GM12872 (cell line): ENCODE measurements at regions not wholly inside any gene's neighbourhood (a gene's known extent, or its start where the extent isn't known, plus 50 kb on each side); places are given as distances from the start of the nearest gene placed in this dataset.

ENCODE experiments used
- CTCF ChIP-seq: IDR thresholded peaks from 3 replicates; pipeline ENCODE4 v1.5.1; 2011; ENCODE audit warnings: low read depth, mild to moderate bottlenecking, low read length, moderate library complexity; ENCODE audit not compliant: insufficient read depth

DNA sequence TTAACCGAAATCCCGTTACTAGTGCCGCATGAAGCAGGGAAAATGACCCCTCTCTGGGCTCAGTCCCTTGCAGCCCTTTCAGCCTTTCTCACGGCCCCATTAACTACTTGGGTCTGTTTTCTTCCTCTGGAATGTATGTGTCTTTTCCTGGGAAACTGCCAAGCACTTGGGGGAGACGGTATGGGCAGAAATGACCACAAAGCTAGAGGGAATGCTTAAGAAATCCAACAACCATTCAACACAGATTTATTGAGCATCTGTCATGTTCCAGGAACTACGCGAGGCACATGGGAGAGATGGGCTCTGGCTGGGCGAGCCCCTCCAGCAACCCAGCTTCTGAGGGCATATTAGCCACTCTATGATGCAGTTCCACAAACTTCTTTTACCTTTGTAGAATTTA is 462.6 kb downstream of the BUD13 start:
- TF ChIP-seq CTCF = no peak

- TF ChIP-seq CTCF = no peak
These were observed 463.3 kb downstream of the BUD13 start for GRCh38 chr11:116309446-116309845.

- no peak for TF ChIP-seq CTCF
These were observed 470.0 kb downstream of the BUD13 start for GRCh38 chr11:116302756-116303155.

DNA sequence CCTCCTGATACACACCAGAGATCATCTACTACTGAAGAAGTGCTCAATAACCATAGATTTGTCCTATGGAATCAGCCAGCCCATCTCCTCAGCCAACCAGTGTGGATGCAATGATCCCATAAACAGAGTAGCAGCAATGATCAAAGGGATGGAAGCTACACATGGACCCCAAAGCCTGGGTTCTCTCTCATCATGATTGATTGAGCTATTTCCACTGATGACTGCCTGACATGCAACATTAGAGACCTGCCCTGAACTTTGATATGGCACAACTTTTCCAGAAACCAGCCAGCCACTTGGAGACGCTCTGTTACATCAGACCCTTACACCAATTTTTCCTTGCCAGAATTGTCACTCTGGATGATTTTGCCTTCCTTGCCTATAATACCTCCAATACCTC is 471.6 kb downstream of the BUD13 start:
- TF ChIP-seq CTCF = no peak

- no peak for TF ChIP-seq CTCF
These were observed 472.6 kb downstream of the BUD13 start for GRCh38 chr11:116300232-116300631.

- no peak for TF ChIP-seq CTCF
These were observed 478.2 kb downstream of the BUD13 start for GRCh38 chr11:116294630-116295029.

DNA sequence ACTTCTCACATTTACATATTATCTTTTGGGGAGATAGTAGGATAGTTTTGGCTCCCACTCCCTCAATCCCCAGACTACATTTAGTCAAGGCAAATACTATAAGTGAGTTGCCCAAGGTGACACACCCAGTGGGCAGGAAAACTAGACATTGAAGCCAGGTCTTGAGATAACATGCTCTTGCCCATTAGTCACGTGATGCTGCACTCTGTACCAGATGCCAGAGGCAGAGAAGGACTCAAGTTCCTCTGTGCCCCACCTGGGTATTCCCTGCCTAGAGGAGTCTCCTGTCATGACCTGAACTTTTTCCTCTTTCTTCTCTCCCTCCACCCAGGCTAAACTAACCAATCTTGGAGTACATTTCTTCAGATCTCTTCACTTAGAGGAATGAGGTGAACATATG is 484.9 kb downstream of the BUD13 start:
- TF ChIP-seq CTCF = no peak

DNA sequence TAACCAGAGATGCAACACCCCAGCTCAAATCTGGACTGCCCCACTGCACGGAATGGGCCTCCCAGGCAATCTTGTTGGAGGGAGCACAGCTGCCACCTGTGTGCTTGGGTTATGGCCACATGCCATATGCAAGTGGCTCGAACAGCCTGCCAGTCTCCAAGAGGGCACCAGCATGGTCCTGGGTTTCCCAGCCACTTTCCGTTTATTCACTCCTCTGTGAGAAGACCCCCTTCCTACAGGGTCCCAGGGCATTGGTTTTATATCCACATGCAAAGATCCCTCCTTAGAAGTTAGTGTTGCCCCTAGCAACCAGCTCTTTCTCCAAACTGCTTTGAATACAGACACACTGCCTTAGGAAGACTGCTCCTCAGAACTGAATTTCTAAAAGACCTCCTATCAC is 487.8 kb downstream of the BUD13 start:
- TF ChIP-seq CTCF = no peak
